CD8-positive, alpha-beta memory T cell (primary cell): ENCODE measurements at regions not wholly inside any gene's neighbourhood (a gene's known extent, or its start where the extent isn't known, plus 50 kb on each side); places are given as distances from the start of the nearest gene placed in this dataset.

ENCODE experiments used
- CTCF ChIA-PET: fragments of 350-600 bp; sonication (Branson Sonifier 250); formaldehyde crosslinking; loops from one replicate; lab custom pipeline; 2021; ENCODE audit warnings: antibody characterized with exemption; lab: Charles Lee
- POLR2A ChIA-PET: fragments of 350-600 bp; sonication (Branson Sonifier 250); formaldehyde crosslinking; loops from one replicate; lab custom pipeline; 2021; ENCODE audit warnings: antibody characterized with exemption; lab: Charles Lee
- DNase-seq, 5 donors: peaks; one replicate each; pipeline versions ENCODE4 v3.0.0 to v3.0.0-alpha.2; 2020 to 2022; ENCODE audit warnings: mixed read lengths in 1 of 5
- H3K27ac ChIP-seq: one replicate; pipeline ENCODE4 v1.7.0; 2013; ENCODE audit warnings: low read depth, mild to moderate bottlenecking, low read length, moderate library complexity
- H3K27me3 ChIP-seq: 2 replicates; pipeline ENCODE4 v1.7.0; 2013; ENCODE audit warnings: low read length, mild to moderate bottlenecking; ENCODE audit not compliant: insufficient read depth, poor library complexity, severe bottlenecking
- H3K36me3 ChIP-seq: 2 replicates; pipeline ENCODE4 v1.7.0; 2013; ENCODE audit warnings: mild to moderate bottlenecking, low read length, moderate library complexity; ENCODE audit not compliant: insufficient read depth
- H3K4me1 ChIP-seq: 2 replicates; pipeline ENCODE4 v1.7.0; 2013; ENCODE audit warnings: mild to moderate bottlenecking, low read length, moderate library complexity; ENCODE audit not compliant: insufficient read depth
- H3K4me3 ChIP-seq: 2 replicates; pipeline ENCODE4 v1.7.0; 2013; ENCODE audit warnings: mild to moderate bottlenecking, low read length
- H3K9me3 ChIP-seq: 2 replicates; pipeline ENCODE4 v1.7.0; 2013; ENCODE audit warnings: mild to moderate bottlenecking, low read length
- H3K27ac Mint-ChIP-seq, 8 donors: one replicate each; pipeline ENCODE4 v1.8.0; 2020 to 2021; ENCODE audit warnings: mixed read lengths in 8 of 8, mild to moderate bottlenecking in 6 of 8, inconsistent platforms in 3 of 8, moderate library complexity in 3 of 8
- H3K27me3 Mint-ChIP-seq, 2 donors: one replicate each; pipeline ENCODE4 v1.8.0; 2020 to 2021; ENCODE audit warnings: mixed read lengths in 2 of 2, mild to moderate bottlenecking in 1 of 2, moderate library complexity in 1 of 2
- H3K36me3 Mint-ChIP-seq, 3 donors: one replicate each; pipeline ENCODE4 v1.8.0; 2020 to 2021; ENCODE audit warnings: mixed read lengths in 3 of 3, inconsistent platforms in 1 of 3, mild to moderate bottlenecking in 1 of 3
- H3K4me1 Mint-ChIP-seq, 3 donors: one replicate each; pipeline ENCODE4 v1.8.0; 2020 to 2021; ENCODE audit warnings: mixed read lengths in 3 of 3, inconsistent platforms in 1 of 3, mild to moderate bottlenecking in 1 of 3
- H3K4me3 Mint-ChIP-seq, 7 donors: one replicate each; pipeline ENCODE4 v1.8.0; 2020 to 2021; ENCODE audit warnings: mixed read lengths in 7 of 7, mild to moderate bottlenecking in 6 of 7, moderate library complexity in 4 of 7, inconsistent platforms in 2 of 7
- H3K9me3 Mint-ChIP-seq, 5 donors: one replicate each; pipeline ENCODE4 v1.8.0; 2020 to 2022; ENCODE audit warnings: mixed read lengths in 5 of 5, mild to moderate bottlenecking in 3 of 5, moderate library complexity in 2 of 5, inconsistent platforms in 1 of 5

DNA sequence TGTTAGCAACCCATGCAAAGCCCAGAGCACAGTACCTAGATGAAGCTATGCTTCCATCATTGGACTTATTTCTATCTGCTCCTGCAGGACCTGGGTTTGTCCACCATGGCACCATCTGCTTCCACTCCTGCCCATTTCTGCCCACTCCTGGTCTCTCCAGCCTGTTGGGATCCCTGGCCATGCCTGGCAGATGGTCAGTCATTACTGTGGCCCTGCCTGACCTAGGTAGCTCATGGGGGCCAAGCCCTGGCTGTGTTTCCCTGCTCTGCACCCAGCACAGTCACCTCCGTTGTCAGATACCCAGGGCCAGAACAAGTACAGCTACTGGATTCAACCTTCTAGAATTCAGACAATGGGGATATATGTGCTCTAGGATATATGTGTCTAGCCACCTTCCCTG lies 185.8 kb upstream of the TLE3 start:
- DNase-seq = no peak
- no peaks in the 10 kb centered on the region for H3K9me3 Mint-ChIP-seq
- CTCF ChIA-PET = interaction anchor here (1.0 kb wide), 1 partner anchor 25 kb away, joined by 3 read pairs; no protein-coding TSS in a partner anchor
- Histone ChIP-seq H3K36me3 (no peaks in the 10 kb centered on the region), H3K4me1 (no peaks in the 10 kb centered on the region), H3K27me3 (no peaks in the 10 kb centered on the region), H3K4me3 (no peak overlapping the region), H3K27ac (no peak overlapping the region), H3K9me3 (no peaks in the 10 kb centered on the region)
- H3K27me3 Mint-ChIP-seq = no peaks in the 10 kb centered on the region
- POLR2A ChIA-PET = no interaction called here
- no peak overlapping the region for H3K27ac Mint-ChIP-seq
- H3K36me3 Mint-ChIP-seq = no peaks in the 10 kb centered on the region
- H3K4me3 Mint-ChIP-seq = no peak overlapping the region
- H3K4me1 Mint-ChIP-seq = peaks cover 0 to 11% (median 6%) of the 10 kb centered on the region in 3 donors

DNA sequence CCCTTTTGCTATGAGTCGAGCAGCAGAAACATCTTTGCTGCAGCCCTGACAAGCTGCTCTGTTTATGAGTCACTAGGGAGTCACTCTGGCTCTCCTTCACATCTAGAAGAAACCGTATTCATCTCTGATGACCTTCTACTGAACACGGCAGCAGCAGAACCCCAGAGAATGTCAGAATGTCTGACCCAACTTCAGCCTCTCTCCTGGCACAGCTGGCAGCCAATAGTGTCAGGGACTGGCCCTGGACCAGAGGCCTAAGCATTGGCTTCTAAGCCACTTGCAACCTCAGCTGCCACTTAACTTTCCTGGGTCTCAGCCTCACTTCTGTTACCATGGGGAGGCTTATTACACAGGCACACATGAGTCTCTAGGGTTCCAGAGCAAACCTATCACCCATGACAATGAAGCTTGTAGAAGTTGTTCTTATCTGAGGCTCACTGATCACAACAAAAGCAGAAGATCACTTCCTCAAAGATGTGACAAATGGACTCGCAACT lies 184.1 kb upstream of the TLE3 start:
- Mint-ChIP-seq H3K27me3 (no peaks in the 10 kb centered on the region), H3K9me3 (no peaks in the 10 kb centered on the region), H3K36me3 (no peaks in the 10 kb centered on the region), H3K4me1 (peaks cover 0 to 11% (median 6%) of the 10 kb centered on the region in 3 donors), H3K27ac (no peak overlapping the region), H3K4me3 (no peak overlapping the region)
- Histone ChIP-seq H3K36me3 (no peaks in the 10 kb centered on the region), H3K9me3 (no peaks in the 10 kb centered on the region), H3K4me1 (no peaks in the 10 kb centered on the region), H3K27ac (no peak overlapping the region), H3K27me3 (peaks cover 3% of the 10 kb centered on the region), H3K4me3 (no peak overlapping the region)
- CTCF ChIA-PET = no interaction called here
- DNase-seq = no peak
- POLR2A ChIA-PET = no interaction called here

DNA sequence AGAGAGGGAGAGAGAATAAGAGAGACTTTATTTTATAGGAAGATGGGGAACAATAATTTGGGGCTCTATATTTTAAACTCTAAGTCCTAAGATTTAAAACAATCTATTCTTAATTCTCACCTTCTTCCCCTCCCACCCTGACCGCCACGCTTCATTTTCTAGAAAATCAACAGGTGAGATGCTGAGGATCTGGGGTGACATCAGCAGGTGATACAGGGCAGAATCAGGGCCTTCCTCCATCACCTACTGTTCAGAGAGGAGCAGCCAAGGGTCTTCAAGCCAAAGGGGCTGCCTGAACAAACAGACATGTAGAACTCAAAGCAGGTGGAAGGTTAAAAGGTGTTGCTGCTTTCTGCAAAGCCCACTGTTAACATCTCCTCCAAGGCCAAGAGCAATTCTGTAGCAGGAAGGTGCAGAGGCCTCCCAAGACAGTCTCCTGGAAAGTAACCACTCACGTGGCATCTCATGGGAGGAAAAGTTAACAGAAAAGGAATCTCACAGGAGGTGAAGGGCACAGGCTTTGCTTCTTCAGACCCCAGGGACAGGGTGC lies 183.6 kb upstream of the TLE3 start:
- ChIA-PET CTCF (no interaction called here), POLR2A (no interaction called here)
- Histone ChIP-seq H3K27me3 (peaks cover 3% of the 10 kb centered on the region), H3K9me3 (no peaks in the 10 kb centered on the region), H3K36me3 (no peaks in the 10 kb centered on the region), H3K27ac (no peak overlapping the region), H3K4me1 (no peaks in the 10 kb centered on the region), H3K4me3 (no peak overlapping the region)
- H3K4me3 Mint-ChIP-seq = no peak overlapping the region
- H3K36me3 Mint-ChIP-seq = no peaks in the 10 kb centered on the region
- H3K9me3 Mint-ChIP-seq = no peaks in the 10 kb centered on the region
- peaks cover 0 to 11% (median 6%) of the 10 kb centered on the region in 3 donors for H3K4me1 Mint-ChIP-seq
- H3K27ac Mint-ChIP-seq = no peak overlapping the region
- DNase-seq = no peak
- no peaks in the 10 kb centered on the region for H3K27me3 Mint-ChIP-seq

DNA sequence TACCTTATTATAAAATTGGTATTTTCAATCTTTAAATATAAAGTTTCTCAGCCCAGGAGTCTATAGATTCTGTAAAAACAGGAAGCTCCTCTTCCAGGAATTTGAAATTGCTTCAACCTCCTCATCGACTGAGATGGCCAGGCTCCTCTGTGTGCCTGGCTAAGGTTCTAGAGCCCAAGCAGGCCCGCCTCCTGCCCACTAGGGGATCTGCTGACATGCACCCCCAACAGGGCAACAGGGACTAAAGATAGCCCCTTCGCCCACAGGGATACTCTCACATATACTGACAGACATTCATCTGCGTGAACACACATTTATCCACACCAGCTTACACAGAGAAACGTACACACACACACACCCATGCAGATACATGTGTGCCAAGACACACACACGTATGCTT lies 183.1 kb upstream of the TLE3 start:
- no peak overlapping the region for H3K4me3 Mint-ChIP-seq
- Histone ChIP-seq H3K9me3 (no peaks in the 10 kb centered on the region), H3K27ac (no peak overlapping the region), H3K4me1 (no peaks in the 10 kb centered on the region), H3K4me3 (no peak overlapping the region), H3K27me3 (peaks cover 3% of the 10 kb centered on the region), H3K36me3 (no peaks in the 10 kb centered on the region)
- no peaks in the 10 kb centered on the region for H3K9me3 Mint-ChIP-seq
- H3K36me3 Mint-ChIP-seq = no peaks in the 10 kb centered on the region
- no peak overlapping the region for H3K27ac Mint-ChIP-seq
- peaks cover 0 to 11% (median 6%) of the 10 kb centered on the region in 3 donors for H3K4me1 Mint-ChIP-seq
- no peaks in the 10 kb centered on the region for H3K27me3 Mint-ChIP-seq
- CTCF ChIA-PET = no interaction called here
- POLR2A ChIA-PET = no interaction called here
- no peak for DNase-seq

DNA sequence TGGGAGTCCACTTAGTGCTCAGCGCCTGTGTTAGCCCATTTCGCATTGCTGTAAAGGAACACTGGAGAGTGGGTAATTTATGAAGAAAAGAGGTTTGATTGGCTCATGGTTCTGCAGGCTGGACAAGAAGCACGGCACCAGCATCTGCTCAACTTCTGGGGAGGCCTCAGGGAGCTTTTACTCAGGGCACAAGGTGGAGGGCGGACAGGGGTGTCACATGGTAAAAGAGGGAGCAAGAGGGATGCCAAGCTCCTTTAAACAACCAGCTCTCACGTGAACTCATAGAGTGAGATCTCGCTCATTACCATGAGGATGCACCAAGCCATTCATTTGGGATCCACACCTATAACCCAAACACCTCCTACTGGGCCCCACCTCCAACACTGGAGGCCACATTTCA lies 181.4 kb upstream of the TLE3 start:
- DNase-seq = no peak
- Mint-ChIP-seq H3K9me3 (no peaks in the 10 kb centered on the region), H3K4me1 (no peaks in the 10 kb centered on the region), H3K36me3 (peaks cover 0 to 2% (median 0%) of the 10 kb centered on the region in 3 donors), H3K4me3 (no peak overlapping the region), H3K27me3 (no peaks in the 10 kb centered on the region), H3K27ac (no peak overlapping the region)
- CTCF ChIA-PET = no interaction called here
- Histone ChIP-seq H3K4me1 (no peaks in the 10 kb centered on the region), H3K4me3 (no peak overlapping the region), H3K27me3 (peaks cover 3% of the 10 kb centered on the region), H3K36me3 (no peaks in the 10 kb centered on the region), H3K9me3 (no peaks in the 10 kb centered on the region), H3K27ac (no peak overlapping the region)
- POLR2A ChIA-PET = no interaction called here

DNA sequence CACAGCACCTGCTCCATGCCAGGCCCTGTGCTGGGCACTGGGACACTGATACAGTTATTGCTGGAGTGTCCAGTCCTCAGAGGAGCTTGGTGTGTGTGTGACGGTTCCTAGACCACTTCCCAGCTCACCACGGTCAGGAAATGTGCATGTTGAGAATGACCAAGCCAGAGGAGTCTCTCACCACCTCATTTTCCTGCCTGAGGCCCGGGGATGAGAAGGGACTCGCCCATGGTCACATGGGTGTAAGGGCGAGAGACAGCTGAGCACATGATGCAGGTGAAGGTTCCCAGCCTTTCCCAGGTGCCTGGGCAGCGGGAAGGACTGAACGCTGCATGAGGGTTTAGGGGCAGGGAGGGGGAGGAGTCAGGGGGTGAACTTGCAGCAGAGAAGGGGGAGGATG lies 180.9 kb upstream of the TLE3 start:
- Histone ChIP-seq H3K36me3 (no peaks in the 10 kb centered on the region), H3K9me3 (no peaks in the 10 kb centered on the region), H3K4me1 (no peaks in the 10 kb centered on the region), H3K27ac (no peak overlapping the region), H3K27me3 (peaks cover 3% of the 10 kb centered on the region), H3K4me3 (no peak overlapping the region)
- Mint-ChIP-seq H3K4me3 (no peak overlapping the region), H3K36me3 (peaks cover 0 to 2% (median 0%) of the 10 kb centered on the region in 3 donors), H3K27ac (no peak overlapping the region), H3K4me1 (no peaks in the 10 kb centered on the region), H3K27me3 (no peaks in the 10 kb centered on the region), H3K9me3 (no peaks in the 10 kb centered on the region)
- DNase-seq = no peak
- POLR2A ChIA-PET = no interaction called here
- CTCF ChIA-PET = no interaction called here

DNA sequence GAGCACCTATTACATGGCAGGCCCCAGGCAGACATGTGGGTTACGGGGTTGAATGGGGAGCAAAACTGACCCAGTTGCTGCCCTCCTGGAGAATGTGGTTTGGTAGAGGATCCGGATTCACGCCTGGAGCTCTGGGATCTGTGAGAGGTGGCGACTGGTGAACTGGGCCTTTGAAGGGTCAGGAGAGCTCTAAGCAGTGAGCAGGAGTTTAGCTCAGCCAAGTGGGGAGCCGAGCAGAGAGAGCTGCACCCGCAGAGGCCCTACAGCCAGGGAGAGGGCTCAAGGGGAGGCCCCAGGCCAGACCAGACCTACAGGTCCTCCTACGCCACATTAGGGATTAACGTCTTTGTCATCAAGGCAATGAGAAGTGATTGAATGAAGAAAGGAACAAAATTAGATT lies 179.8 kb upstream of the TLE3 start:
- no peak overlapping the region for H3K4me3 ChIP-seq
- peaks cover 3% of the 10 kb centered on the region for H3K27me3 ChIP-seq
- H3K4me1 ChIP-seq = no peaks in the 10 kb centered on the region
- Mint-ChIP-seq H3K9me3 (no peaks in the 10 kb centered on the region), H3K36me3 (peaks cover 0 to 2% (median 0%) of the 10 kb centered on the region in 3 donors), H3K27me3 (peaks cover 1 to 4% of the 10 kb centered on the region in 2 donors), H3K4me1 (no peaks in the 10 kb centered on the region), H3K4me3 (no peak overlapping the region), H3K27ac (no peak overlapping the region)
- H3K9me3 ChIP-seq = no peaks in the 10 kb centered on the region
- DNase-seq = no peak
- H3K36me3 ChIP-seq = no peaks in the 10 kb centered on the region
- H3K27ac ChIP-seq = no peak overlapping the region
- POLR2A ChIA-PET = no interaction called here
- CTCF ChIA-PET = no interaction called here

DNA sequence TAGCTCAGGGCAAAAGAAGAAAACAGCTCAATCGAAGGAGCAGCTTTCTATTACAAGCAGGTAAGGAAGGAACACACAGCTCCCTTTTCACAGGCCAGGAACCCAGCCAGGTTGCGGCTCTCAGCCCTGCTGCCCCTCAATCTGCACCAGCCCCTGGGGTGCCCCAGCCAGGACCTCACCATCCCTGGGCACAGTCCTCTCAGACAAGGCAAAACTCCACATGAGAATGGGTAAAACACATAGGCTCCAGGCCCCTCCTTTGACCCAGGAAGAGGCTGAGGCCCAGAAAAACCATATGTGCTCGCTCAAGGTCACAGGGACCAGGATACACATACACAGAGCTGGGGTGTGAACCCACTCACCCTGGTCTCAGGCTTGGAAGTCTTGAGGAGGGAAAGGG lies 178.7 kb upstream of the TLE3 start:
- Mint-ChIP-seq H3K27me3 (peaks cover 2 to 4% of the 10 kb centered on the region in 2 donors), H3K4me1 (no peaks in the 10 kb centered on the region), H3K27ac (peak overlapping the region in 1 of 8 donors; percentile 51), H3K36me3 (peaks cover 0 to 2% (median 0%) of the 10 kb centered on the region in 3 donors), H3K4me3 (no peak overlapping the region), H3K9me3 (no peaks in the 10 kb centered on the region)
- DNase-seq = no peak
- CTCF ChIA-PET = interaction anchor here (0.7 kb wide), 1 partner anchor 24 kb away, joined by 3 read pairs; no protein-coding TSS in a partner anchor
- peaks cover 3% of the 10 kb centered on the region for H3K27me3 ChIP-seq
- no peaks in the 10 kb centered on the region for H3K36me3 ChIP-seq
- no peaks in the 10 kb centered on the region for H3K4me1 ChIP-seq
- H3K27ac ChIP-seq = no peak overlapping the region
- no peaks in the 10 kb centered on the region for H3K9me3 ChIP-seq
- POLR2A ChIA-PET = no interaction called here
- H3K4me3 ChIP-seq = no peak overlapping the region
